ENCODE measurements at regions not wholly inside any gene's neighbourhood (a gene's known extent, or its start where the extent isn't known, plus 50 kb on each side); places are given as distances from the start of the nearest gene placed in this dataset.

DNA sequence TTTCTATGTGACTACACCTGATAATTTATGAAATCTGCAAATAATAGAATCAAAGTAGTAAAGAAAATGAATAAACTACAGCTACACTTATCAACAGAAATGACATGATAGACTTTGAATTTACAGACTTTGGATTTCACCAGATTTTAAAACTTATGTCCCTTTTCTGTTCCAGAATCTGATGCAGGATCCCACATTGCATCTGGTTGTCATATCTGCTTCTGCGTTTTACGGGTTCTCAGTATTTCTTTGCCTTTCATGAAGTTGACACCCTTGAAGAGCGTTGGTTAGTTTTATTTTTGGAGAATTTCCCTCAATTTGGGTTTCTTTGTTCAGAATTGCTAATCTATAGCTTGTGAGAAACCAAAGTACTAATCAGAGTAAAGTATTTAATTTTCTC, 174.9 kb upstream of the ADCY2 start:
- peaks cover 3% of the 10 kb centered on the region for H3K27me3 Mint-ChIP-seq (ENCODE audit: low read depth)
- TF ChIP-seq, protein P1, sequence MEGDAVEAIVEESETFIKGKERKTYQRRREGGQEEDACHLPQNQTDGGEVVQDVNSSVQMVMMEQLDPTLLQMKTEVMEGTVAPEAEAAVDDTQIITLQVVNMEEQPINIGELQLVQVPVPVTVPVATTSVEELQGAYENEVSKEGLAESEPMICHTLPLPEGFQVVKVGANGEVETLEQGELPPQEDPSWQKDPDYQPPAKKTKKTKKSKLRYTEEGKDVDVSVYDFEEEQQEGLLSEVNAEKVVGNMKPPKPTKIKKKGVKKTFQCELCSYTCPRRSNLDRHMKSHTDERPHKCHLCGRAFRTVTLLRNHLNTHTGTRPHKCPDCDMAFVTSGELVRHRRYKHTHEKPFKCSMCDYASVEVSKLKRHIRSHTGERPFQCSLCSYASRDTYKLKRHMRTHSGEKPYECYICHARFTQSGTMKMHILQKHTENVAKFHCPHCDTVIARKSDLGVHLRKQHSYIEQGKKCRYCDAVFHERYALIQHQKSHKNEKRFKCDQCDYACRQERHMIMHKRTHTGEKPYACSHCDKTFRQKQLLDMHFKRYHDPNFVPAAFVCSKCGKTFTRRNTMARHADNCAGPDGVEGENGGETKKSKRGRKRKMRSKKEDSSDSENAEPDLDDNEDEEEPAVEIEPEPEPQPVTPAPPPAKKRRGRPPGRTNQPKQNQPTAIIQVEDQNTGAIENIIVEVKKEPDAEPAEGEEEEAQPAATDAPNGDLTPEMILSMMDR (IDR thresholded peaks at IDR 0.05): no peak
- H3K36me3 Mint-ChIP-seq (ENCODE audit: low read depth): no peaks in the 10 kb centered on the region
- no peak for DNase-seq (ENCODE audit: low spot score)
- no peak overlapping the region for H3K4me3 Mint-ChIP-seq (ENCODE audit: unreplicated experiment)
- no peak overlapping the region for H3K27ac Mint-ChIP-seq (ENCODE audit: unreplicated experiment)
- H3K9me3 Mint-ChIP-seq (ENCODE audit: low read depth): no peaks in the 10 kb centered on the region
- H3K4me1 Mint-ChIP-seq (ENCODE audit: low read depth): no peaks in the 10 kb centered on the region

DNA sequence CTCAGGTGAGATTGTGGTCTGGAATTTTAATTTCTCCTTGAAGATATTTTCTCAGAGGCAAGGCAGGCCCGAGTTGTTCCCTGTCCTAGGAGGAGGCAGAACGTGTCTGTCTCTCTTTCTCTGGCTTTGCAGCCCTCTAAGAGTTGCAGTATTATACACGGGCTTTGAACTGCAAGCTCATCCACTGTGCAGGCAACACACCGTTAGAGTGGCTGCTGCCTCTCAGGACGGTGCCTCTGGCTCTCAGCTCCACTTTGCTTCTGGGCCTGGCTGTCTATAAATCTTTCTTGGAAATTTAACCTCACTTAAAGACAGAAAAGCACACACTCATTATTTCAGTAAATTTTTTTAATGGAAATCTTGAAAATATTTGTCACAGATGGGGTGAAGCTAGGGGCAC, 170.1 kb upstream of the ADCY2 start:
- H3K9me3 Mint-ChIP-seq (ENCODE audit: low read depth): peaks cover 13% of the 10 kb centered on the region
- H3K27me3 Mint-ChIP-seq (ENCODE audit: low read depth): peaks cover 3% of the 10 kb centered on the region
- TF ChIP-seq, protein P1 (IDR thresholded peaks at IDR 0.05): no peak
- DNase-seq (ENCODE audit: low spot score): no peak
- H3K4me1 Mint-ChIP-seq (ENCODE audit: low read depth): no peaks in the 10 kb centered on the region
- no peak overlapping the region for H3K4me3 Mint-ChIP-seq (ENCODE audit: unreplicated experiment)
- peaks cover 2% of the 10 kb centered on the region for H3K36me3 Mint-ChIP-seq (ENCODE audit: low read depth)
- no peak overlapping the region for H3K27ac Mint-ChIP-seq (ENCODE audit: unreplicated experiment)

DNA sequence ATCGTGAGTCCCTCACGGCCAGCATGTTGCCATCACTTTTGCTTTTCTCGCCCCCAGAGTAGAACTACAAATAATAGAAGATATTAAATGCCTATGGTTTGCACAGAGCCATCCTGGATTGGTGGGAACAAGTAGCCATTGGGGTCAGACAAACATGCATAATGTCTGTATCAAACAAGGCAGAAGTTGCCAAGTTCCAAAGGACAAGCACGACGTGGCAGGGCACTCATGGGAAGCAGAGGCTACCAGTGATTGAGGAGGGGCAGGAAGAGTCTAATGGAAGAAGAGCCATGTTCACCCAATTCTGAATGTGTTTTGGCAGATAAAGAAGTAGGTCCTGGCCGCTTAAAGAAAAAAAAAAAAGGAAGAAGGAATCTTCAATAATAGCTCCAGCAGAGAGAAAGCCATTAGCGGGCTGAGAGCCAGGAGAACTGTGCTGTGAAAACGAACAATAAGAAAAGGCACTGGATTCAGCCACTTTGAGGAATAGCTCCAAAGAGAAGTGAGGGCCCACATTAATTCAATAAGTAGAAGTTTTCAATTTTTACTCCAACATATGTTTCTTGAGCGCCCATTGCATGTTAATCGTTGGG, 153.7 kb upstream of the ADCY2 start:
- Mint-ChIP-seq H3K27me3 (ENCODE audit: low read depth) (peaks cover 8% of the 10 kb centered on the region), H3K9me3 (ENCODE audit: low read depth) (peaks cover 2% of the 10 kb centered on the region), H3K27ac (ENCODE audit: unreplicated experiment) (no peak overlapping the region), H3K4me1 (ENCODE audit: low read depth) (no peaks in the 10 kb centered on the region), H3K36me3 (ENCODE audit: low read depth) (no peaks in the 10 kb centered on the region), H3K4me3 (ENCODE audit: unreplicated experiment) (no peak overlapping the region)
- DNase-seq (ENCODE audit: low spot score): no peak
- TF ChIP-seq, protein P1 (IDR thresholded peaks at IDR 0.05): no peak

DNA sequence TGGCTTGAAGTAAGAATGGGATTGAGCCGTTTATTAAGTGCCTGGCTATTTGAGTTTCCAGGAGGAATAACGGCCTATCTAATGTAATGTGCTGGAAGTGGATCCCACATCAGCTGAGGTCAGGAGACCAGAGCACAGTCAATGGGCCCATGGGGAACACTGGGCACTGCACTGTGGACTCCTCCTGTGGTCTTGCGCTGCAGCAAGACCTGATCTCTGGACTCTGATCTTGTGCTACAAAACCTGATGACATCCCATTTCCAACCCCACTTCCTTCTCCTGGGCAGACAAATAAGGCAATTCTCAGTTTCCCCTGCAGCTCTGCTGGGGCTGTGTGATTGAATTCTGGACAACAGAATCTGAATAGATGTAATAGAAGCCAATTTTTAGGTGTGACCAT, 151.7 kb upstream of the ADCY2 start:
- DNase-seq (ENCODE audit: low spot score): no peak
- H3K4me3 Mint-ChIP-seq (ENCODE audit: unreplicated experiment): no peak overlapping the region
- no peak overlapping the region for H3K27ac Mint-ChIP-seq (ENCODE audit: unreplicated experiment)
- no peaks in the 10 kb centered on the region for H3K36me3 Mint-ChIP-seq (ENCODE audit: low read depth)
- H3K27me3 Mint-ChIP-seq (ENCODE audit: low read depth): peaks cover 8% of the 10 kb centered on the region
- no peaks in the 10 kb centered on the region for H3K4me1 Mint-ChIP-seq (ENCODE audit: low read depth)
- H3K9me3 Mint-ChIP-seq (ENCODE audit: low read depth): no peaks in the 10 kb centered on the region
- TF ChIP-seq, protein P1 (IDR thresholded peaks at IDR 0.05): no peak

DNA sequence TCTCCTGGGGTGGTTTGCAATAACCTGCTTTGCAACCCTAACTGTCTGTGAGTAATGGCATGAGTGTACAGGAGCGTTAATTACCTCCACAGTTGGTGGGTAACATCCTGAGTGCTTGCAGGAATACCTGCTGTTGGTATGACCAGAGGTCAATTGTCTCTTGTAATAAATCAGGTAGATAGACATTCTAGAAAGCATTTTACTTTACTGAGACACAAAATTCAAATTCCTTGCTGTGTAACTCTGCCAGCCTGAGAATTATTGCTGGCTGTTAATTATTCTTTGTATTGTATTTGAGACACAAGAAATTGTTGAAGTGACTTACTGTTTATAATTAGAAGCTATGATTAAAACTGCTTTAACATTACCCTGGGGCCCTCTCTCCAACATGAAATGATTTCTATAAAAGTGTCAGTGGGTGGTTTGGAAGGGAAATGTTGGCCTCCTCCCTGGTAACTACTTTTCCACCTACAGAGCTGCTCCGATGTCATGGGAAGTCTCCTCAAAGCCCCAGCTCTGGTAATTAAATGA, 150.8 kb upstream of the ADCY2 start:
- TF ChIP-seq, protein P1 (IDR thresholded peaks at IDR 0.05): no peak
- Mint-ChIP-seq H3K9me3 (ENCODE audit: low read depth) (no peaks in the 10 kb centered on the region), H3K4me3 (ENCODE audit: unreplicated experiment) (no peak overlapping the region), H3K36me3 (ENCODE audit: low read depth) (no peaks in the 10 kb centered on the region), H3K4me1 (ENCODE audit: low read depth) (no peaks in the 10 kb centered on the region), H3K27ac (ENCODE audit: unreplicated experiment) (no peak overlapping the region), H3K27me3 (ENCODE audit: low read depth) (peaks cover 10% of the 10 kb centered on the region)
- DNase-seq (ENCODE audit: low spot score): no peak
